ENCODE measurements at regions not wholly inside any gene's neighbourhood (a gene's known extent, or its start where the extent isn't known, plus 50 kb on each side); places are given as distances from the start of the nearest gene placed in this dataset.

GRCh38 chr9:100784755-100785154 lies 206.9 kb downstream of the CAVIN4 start:
- no peak for TF ChIP-seq HDAC8 (tag; IDR thresholded peaks at IDR 0.05)
- TF ChIP-seq ZBTB26 (CRISPR knock-in tag; IDR thresholded peaks at IDR 0.05): no peak
- TF ChIP-seq RBM15 (IDR thresholded peaks at IDR 0.05; ENCODE audit: insufficient read depth, low read length): no peak
- no peak for TF ChIP-seq SREBF2 (CRISPR knock-in tag; IDR thresholded peaks at IDR 0.05)
- no peak for TF ChIP-seq NR1H2 (CRISPR knock-in tag; IDR thresholded peaks at IDR 0.05)
- no peak for TF ChIP-seq CTCF (IDR thresholded peaks at IDR 0.05 in 2 of 3, conservative IDR thresholded peaks at IDR 0.05 in 1 of 3; ENCODE audit: insufficient read depth in 2 of 3, low read depth in 1 of 3, low read length in 3 of 3)
- no peak for TF ChIP-seq DNMT1 (IDR thresholded peaks at IDR 0.05)
- no peak for TF ChIP-seq ZBTB33 (CRISPR knock-in tag; IDR thresholded peaks at IDR 0.05)
- TF ChIP-seq TAF1 (IDR thresholded peaks at IDR 0.05; ENCODE audit: control insufficient read depth, extremely low read depth, insufficient read depth, low read length, severe bottlenecking): no peak
- TF ChIP-seq SMC3 (conservative IDR thresholded peaks at IDR 0.05; ENCODE audit: insufficient read depth, low read depth, low read length): no peak
